CD4-positive, alpha-beta T cell treated with Interleukin-21 for 1 hour (primary cell): ENCODE measurements at regions not wholly inside any gene's neighbourhood (a gene's known extent, or its start where the extent isn't known, plus 50 kb on each side); places are given as distances from the start of the nearest gene placed in this dataset.

ENCODE experiments used
- DNase-seq: peaks from one replicate; pipeline ENCODE4 v3.0.0-alpha.2; 2020

DNA sequence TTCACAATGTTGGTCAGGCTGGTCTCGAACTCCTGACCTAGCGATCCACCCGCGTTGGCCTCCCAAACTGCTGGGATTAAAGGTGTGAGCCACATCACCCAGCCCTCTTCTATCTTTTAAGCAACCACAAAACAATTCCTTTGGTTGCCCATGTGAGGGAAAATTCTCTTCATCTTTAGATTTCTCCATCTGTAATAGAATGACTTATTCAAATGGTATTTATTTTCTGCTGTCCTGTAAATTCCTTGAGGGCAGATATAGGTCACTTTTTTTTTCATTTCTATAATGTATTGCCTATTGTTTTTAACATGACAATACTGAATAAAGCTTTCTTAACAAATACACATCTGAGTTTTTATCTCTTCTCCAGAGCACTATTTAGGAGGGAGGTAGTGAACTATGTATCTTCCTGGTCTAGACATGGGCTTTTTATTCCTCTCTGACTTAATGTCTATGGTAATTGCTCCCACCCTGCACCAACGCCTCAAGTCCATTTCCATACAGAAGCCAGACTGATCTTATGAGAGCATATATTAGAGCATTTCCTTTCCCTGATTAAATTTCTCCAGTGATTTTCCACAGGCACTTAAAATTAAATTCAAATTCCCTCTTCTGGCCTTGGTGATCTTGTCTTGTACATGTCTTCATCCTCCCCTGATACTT lies 595.6 kb downstream of the CAAP1 start:
- no peak for DNase-seq

- no peak for DNase-seq
Observed at GRCh38 chr9:26292943-26293342, 599.7 kb downstream of the CAAP1 start.

- DNase-seq = no peak
Observed at GRCh38 chr9:26271495-26272122, 593.4 kb upstream of the TUSC1 start.

GRCh38 chr9:26266146-26266793 lies 588.0 kb upstream of the TUSC1 start:
- DNase-seq = no peak

DNA sequence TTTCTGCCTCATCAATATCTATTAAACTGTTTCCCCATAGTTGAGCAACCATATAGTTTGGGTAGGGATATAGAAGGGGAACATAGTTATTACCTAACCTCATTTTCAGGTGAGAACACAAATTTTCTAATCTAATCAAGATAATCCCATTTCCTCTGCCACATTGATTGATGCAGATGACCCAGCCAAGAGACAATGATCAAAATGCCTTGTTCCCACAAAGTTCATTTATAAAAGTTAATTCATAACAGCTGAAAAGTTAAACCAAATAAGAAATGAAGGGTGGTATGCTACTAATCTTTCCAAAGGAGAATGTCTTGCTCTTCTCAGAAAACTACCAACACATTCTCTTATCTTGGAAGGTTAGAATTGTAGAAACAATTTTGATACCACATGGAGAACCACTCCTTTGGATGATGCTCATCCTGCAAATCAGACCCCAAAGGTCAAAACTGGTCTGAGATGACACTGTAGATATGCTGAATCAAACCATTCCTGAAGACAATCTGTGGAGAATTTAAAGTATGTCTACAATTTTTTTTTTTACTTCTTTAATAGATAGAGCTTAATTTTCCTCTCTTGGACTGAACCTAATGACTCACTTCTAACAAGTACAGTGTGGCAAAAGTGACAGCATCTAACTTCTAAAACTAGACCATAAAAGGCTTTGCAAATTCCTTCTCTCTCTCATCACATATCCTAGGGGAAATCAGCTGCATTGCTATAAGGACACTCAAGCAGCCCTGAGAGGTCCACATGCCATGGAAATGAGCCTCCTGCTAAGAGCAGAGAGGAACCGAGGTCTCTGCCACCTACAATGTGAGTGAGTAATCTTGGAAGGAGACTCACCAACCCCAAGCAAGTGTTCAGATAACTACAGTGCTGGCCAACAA lies 586.7 kb upstream of the TUSC1 start:
- no peak for DNase-seq

- DNase-seq = no peak
Observed at GRCh38 chr9:26263478-26263877, 585.2 kb upstream of the TUSC1 start.

DNA sequence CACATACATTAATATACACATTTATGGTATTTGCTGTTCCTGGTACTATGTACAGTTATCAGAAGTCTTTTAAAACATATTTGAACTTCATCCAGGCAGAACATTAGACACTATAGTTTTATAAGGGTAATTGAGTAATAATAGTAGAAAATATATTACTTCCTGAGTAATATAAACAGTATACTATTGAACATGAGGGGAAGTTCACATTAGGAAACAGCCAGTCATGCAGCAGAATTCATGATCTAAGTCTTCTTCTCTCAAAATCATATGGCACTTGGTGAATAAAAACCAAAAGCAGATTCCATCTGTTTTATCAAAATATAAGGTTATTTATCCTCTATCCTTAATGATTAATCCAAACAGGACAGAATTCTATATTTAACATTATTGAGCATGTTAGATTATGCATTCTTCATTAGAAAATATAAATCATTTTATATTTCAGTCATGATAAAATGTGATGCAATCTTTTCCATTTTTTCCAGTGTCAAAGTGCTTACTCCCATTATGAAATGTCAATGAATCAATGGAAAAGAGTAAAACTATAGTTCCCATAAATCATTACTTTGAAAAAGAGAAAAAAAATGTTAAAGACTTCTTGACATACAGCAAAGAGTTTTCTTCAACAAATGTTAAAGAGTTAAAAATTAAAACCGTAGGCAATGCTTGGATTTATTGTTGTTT lies 584.3 kb upstream of the TUSC1 start:
- DNase-seq = no peak

- no peak for DNase-seq
Observed at GRCh38 chr9:26261503-26262330, 583.5 kb upstream of the TUSC1 start.

- no peak for DNase-seq
Observed at GRCh38 chr9:26260238-26260637, 582.0 kb upstream of the TUSC1 start.

- DNase-seq = no peak
Observed at GRCh38 chr9:26247861-26248260, 569.6 kb upstream of the TUSC1 start.

DNA sequence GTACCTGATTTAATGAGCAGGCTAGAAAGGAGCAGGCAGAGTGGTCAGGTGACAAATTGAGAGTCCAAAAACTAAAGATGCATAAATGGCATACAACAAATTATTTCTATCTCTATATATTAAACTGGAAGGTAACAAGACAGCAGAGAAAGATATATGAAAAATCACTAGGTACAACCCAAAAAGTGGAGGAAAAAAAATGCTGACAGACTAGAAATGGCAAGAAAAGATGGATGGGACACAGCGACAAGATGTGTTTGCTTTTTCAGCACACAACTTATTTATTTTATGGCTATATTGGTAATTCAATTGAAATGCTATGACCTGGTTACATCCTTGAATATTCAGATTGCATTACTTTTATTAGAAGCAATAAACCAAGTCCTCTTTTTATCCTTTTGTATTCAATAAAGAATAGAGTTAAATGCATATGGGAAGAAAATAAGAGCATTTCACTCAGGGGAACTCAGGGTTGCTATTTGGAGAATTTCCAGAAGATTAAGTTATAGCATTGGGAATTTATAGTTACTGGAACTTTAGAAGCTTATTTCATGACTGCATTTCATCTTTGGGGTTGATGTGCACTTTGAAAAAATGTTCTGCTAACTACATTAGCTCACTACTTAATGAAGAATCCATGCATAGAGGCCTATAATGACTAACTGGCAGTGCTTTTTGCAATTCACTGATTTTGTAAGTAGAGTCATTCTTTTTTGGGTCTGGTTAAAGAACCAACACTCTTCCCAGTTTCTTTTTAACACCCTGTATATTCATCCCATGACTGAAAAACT lies 566.6 kb upstream of the TUSC1 start:
- DNase-seq = no peak

GRCh38 chr9:26243726-26244125 lies 565.5 kb upstream of the TUSC1 start:
- DNase-seq = no peak

DNA sequence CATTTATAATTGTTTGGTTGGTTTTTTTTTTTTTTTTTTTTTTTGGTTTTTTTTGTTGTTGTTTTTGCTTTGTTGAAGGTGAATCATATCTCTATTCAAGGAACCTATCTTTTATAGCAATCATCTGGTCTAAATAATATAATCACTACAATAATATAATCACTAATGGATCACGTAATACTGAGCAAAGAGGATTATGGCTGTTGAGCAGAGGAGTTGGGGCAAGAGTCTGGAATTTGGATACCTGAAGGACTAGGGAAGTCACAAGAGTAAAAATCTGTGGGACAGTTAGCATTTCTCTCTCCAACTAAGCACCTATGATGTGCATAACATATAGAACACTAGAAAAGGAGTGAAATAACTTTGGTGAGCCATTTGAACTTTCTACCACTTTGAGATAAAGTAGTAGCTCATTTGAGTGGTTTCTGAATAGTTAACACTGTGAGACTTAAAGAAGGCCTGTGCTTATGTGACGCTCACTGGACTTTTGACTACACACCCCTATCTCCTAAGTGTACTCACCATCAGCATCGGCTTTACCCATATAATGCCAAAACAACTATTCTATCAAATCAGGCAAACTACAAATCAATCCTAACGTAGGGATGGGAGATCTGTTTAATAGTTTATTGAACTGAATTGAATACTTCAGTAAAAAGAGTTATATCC lies 564.9 kb upstream of the TUSC1 start:
- no peak for DNase-seq

- no peak for DNase-seq
Observed at GRCh38 chr9:26240020-26240419, 561.8 kb upstream of the TUSC1 start.

DNA sequence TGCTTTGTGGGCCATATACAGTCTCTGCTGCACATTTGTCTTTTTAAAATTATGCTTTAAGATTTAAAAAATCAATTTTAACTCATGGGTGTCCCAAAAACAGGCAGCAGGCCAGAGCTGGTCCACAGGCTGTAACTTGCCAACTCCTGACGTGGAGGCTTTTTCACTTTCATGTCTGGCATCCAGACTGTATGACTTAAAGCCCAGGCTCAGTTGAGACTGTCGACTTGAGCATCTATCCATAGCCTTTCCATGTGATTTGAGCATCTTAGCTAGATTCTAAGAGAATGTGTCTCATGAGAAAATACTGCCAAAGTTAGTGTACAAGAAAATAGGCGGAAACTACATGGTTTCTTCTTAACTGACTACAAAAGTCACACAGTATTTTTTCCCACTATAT lies 559.0 kb upstream of the TUSC1 start:
- no peak for DNase-seq

GRCh38 chr9:26234865-26235264 lies 556.6 kb upstream of the TUSC1 start:
- no peak for DNase-seq

DNA sequence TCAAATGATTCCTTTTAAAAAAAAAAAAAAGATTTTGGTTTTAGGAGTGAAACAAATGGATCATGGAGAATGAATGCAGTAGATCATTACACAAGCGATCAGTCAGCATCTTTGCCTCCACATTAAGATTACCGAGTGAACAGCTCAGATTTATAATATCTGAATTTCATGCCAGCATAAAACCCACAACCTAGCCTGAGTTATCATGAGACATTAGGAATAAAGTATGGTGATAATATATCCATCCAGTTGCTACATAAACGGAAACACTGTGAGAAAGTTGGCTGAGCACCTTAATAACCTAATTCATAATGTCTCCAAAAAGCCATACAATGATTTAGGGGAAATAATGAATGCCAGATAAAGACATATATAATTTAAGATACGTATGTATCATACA lies 553.1 kb upstream of the TUSC1 start:
- no peak for DNase-seq

- DNase-seq = no peak
Observed at GRCh38 chr9:26229324-26230054, 551.2 kb upstream of the TUSC1 start.

GRCh38 chr9:26228273-26228672 lies 550.0 kb upstream of the TUSC1 start:
- DNase-seq = no peak

- DNase-seq = no peak
Observed at GRCh38 chr9:26221290-26221689, 543.0 kb upstream of the TUSC1 start.
